ENCODE measurements at regions not wholly inside any gene's neighbourhood (a gene's known extent, or its start where the extent isn't known, plus 50 kb on each side); places are given as distances from the start of the nearest gene placed in this dataset.
A peak's percentile ranks its signal among the peaks of the same experiment; 100 is the strongest.

DNA sequence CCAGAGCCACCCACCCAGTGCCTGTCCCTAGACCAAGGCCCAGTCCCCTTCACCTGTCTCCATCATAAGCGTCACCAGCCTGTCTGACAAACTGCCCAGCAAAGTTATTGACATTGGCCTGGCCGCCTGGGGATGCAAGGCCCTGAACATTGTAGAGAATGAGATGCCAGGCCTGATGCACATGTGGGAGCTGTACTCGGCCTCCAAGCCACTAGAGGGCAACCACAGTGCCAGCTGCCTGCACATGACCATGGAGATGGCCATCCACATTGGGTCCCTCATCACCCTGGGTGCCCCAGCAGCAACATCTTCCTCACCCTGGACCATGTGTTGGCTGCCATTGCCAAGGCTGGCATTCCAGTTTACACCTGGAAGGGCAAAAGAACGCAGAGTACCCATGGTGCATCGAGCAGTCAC lies 63.7 kb upstream of the ANTXRL start:
- ChIA-PET CTCF (no interaction called here), POLR2A (ENCODE audit: unreplicated experiment) (no interaction called here)
- Histone ChIP-seq H3F3A (ENCODE audit: low read length, unreplicated experiment) (no peaks in the 10 kb centered on the region), H3K27ac (ENCODE audit: low read length) (no peak overlapping the region), H2AFZ (ENCODE audit: low read length) (no peak overlapping the region), H4K20me1 (ENCODE audit: low read length) (no peaks in the 10 kb centered on the region), H3K79me2 (ENCODE audit: low read length) (no peaks in the 10 kb centered on the region), H3K4me1 (ENCODE audit: insufficient read depth, low read length) (no peaks in the 10 kb centered on the region), H3K4me3 (ENCODE audit: low read length) (no peak overlapping the region), H3K9ac (ENCODE audit: low read length) (no peak overlapping the region), H3K9me3 (ENCODE audit: low read length) (no peaks in the 10 kb centered on the region), H3K36me3 (ENCODE audit: low read depth, low read length) (no peaks in the 10 kb centered on the region), H3K4me2 (ENCODE audit: low read length) (no peak overlapping the region), H3K27me3 (ENCODE audit: low read length) (no peaks in the 10 kb centered on the region), H3K9me2 (replicated peaks; ENCODE audit: low read length) (no peaks in the 10 kb centered on the region)
- TF ChIP-seq, protein P1, sequence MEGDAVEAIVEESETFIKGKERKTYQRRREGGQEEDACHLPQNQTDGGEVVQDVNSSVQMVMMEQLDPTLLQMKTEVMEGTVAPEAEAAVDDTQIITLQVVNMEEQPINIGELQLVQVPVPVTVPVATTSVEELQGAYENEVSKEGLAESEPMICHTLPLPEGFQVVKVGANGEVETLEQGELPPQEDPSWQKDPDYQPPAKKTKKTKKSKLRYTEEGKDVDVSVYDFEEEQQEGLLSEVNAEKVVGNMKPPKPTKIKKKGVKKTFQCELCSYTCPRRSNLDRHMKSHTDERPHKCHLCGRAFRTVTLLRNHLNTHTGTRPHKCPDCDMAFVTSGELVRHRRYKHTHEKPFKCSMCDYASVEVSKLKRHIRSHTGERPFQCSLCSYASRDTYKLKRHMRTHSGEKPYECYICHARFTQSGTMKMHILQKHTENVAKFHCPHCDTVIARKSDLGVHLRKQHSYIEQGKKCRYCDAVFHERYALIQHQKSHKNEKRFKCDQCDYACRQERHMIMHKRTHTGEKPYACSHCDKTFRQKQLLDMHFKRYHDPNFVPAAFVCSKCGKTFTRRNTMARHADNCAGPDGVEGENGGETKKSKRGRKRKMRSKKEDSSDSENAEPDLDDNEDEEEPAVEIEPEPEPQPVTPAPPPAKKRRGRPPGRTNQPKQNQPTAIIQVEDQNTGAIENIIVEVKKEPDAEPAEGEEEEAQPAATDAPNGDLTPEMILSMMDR (conservative IDR thresholded peaks at IDR 0.05; ENCODE audit: low read depth, low read length): peak; percentile 50
- no peak for TF ChIP-seq EZH2 (IDR thresholded peaks at IDR 0.05; ENCODE audit: low read length, unreplicated experiment)
- DNase-seq (no peak), ATAC-seq (no peak)
- intact Hi-C loops (cut with micrococcal nuclease): loop anchor here (10.0 kb wide), 1 partner anchor 342 kb away; no protein-coding TSS in a partner anchor
- BruUV-seq (replicated peaks): no TSS peak

GRCh38 chr10:46223626-46224413 lies 63.0 kb upstream of the ANTXRL start:
- Histone ChIP-seq H3K27ac (ENCODE audit: low read length) (no peak overlapping the region), H2AFZ (ENCODE audit: low read length) (no peak overlapping the region), H3K4me1 (ENCODE audit: insufficient read depth, low read length) (no peaks in the 10 kb centered on the region), H3F3A (ENCODE audit: low read length, unreplicated experiment) (no peaks in the 10 kb centered on the region), H3K4me2 (ENCODE audit: low read length) (no peak overlapping the region), H3K36me3 (ENCODE audit: low read depth, low read length) (no peaks in the 10 kb centered on the region), H3K79me2 (ENCODE audit: low read length) (no peaks in the 10 kb centered on the region), H3K4me3 (ENCODE audit: low read length) (no peak overlapping the region), H4K20me1 (ENCODE audit: low read length) (no peaks in the 10 kb centered on the region), H3K9ac (ENCODE audit: low read length) (no peak overlapping the region), H3K27me3 (ENCODE audit: low read length) (no peaks in the 10 kb centered on the region), H3K9me2 (replicated peaks; ENCODE audit: low read length) (no peaks in the 10 kb centered on the region), H3K9me3 (ENCODE audit: low read length) (no peaks in the 10 kb centered on the region)
- TF ChIP-seq EZH2 (IDR thresholded peaks at IDR 0.05; ENCODE audit: low read length, unreplicated experiment): no peak
- TF ChIP-seq, protein P1 (conservative IDR thresholded peaks at IDR 0.05; ENCODE audit: low read depth, low read length): no peak
- TF ChIP-seq EZH2phosphoT487 (IDR thresholded peaks at IDR 0.05; ENCODE audit: borderline replicate concordance, low read length): no peak
- POLR2A ChIA-PET (ENCODE audit: unreplicated experiment): no interaction called here
- DNase-seq (no peak), ATAC-seq (no peak)
- intact Hi-C loops (cut with micrococcal nuclease): loop anchor here (10.0 kb wide), 1 partner anchor 341 kb away; no protein-coding TSS in a partner anchor
- BruUV-seq (replicated peaks): no TSS peak
- CTCF ChIA-PET: no interaction called here

GRCh38 chr10:46224414-46224682 lies 62.4 kb upstream of the ANTXRL start:
- Histone ChIP-seq H3K27ac (ENCODE audit: low read length) (no peak overlapping the region), H3F3A (ENCODE audit: low read length, unreplicated experiment) (no peaks in the 10 kb centered on the region), H3K4me2 (ENCODE audit: low read length) (no peak overlapping the region), H3K27me3 (ENCODE audit: low read length) (no peaks in the 10 kb centered on the region), H3K36me3 (ENCODE audit: low read depth, low read length) (no peaks in the 10 kb centered on the region), H2AFZ (ENCODE audit: low read length) (no peak overlapping the region), H3K79me2 (ENCODE audit: low read length) (no peaks in the 10 kb centered on the region), H3K4me3 (ENCODE audit: low read length) (no peak overlapping the region), H3K9me2 (replicated peaks; ENCODE audit: low read length) (no peaks in the 10 kb centered on the region), H4K20me1 (ENCODE audit: low read length) (no peaks in the 10 kb centered on the region), H3K9me3 (ENCODE audit: low read length) (no peaks in the 10 kb centered on the region), H3K4me1 (ENCODE audit: insufficient read depth, low read length) (no peaks in the 10 kb centered on the region), H3K9ac (ENCODE audit: low read length) (no peak overlapping the region)
- no TSS peak for BruUV-seq (replicated peaks)
- ChIA-PET POLR2A (ENCODE audit: unreplicated experiment) (no interaction called here), CTCF (no interaction called here)
- DNase-seq (no peak), ATAC-seq (no peak)
- no peak for TF ChIP-seq EZH2phosphoT487 (IDR thresholded peaks at IDR 0.05; ENCODE audit: borderline replicate concordance, low read length)
- TF ChIP-seq EZH2 (IDR thresholded peaks at IDR 0.05; ENCODE audit: low read length, unreplicated experiment): no peak
- TF ChIP-seq, protein P1 (conservative IDR thresholded peaks at IDR 0.05; ENCODE audit: low read depth, low read length): no peak
- intact Hi-C loops (cut with micrococcal nuclease): loop anchor here (10.0 kb wide), 1 partner anchor 340 kb away; no protein-coding TSS in a partner anchor

All from PC-3 (cell line).